ENCODE measurements at regions not wholly inside any gene's neighbourhood (a gene's known extent, or its start where the extent isn't known, plus 50 kb on each side); places are given as distances from the start of the nearest gene placed in this dataset.

DNA sequence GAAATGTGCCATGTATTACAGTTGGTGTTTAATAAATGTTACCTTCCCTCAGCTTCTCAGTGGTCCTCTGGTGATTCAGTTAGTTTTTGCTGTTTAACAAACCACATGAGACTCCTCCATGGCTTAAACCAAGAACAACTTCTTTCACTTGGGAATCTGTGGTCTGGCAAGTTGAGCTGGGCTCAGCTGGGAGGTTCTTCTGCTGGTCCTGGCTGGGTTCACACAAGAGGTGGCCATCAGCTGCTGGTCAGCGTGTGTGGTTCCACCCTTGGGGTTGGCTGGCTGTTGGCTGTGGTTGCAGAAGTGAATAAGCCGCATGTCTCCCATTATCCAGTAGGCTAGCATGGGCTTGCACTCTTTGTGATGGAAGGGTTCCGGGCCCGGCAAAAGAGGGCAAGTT, 160.5 kb downstream of the MIAT start:
- 73 to 75% (median 73%) methylated on average over 4 of the region's 4 CpGs for WGBS, 3 donors
- TF ChIP-seq EP300 (IDR thresholded peaks at IDR 0.05), result no peak
- TF ChIP-seq CTCF (IDR thresholded peaks at IDR 0.05), result no peak
- TF ChIP-seq POLR2A (IDR thresholded peaks at IDR 0.05), result no peak
- intact Hi-C loops (cut with DNase I), result no loop called here
- H3K27ac ChIP-seq, result no peak overlapping the region
- H3K9me3 ChIP-seq, result no peaks in the 10 kb centered on the region
- no peak for DNase-seq
- H3K4me3 ChIP-seq, result no peak overlapping the region
- H3K27me3 ChIP-seq, result no peaks in the 10 kb centered on the region
- H3K4me1 ChIP-seq (ENCODE audit: insufficient read depth), result no peaks in the 10 kb centered on the region
- no peaks in the 10 kb centered on the region for H3K36me3 ChIP-seq

GRCh38 chr22:26821854-26822253, 164.5 kb downstream of the MIAT start:
- TF ChIP-seq CTCF (IDR thresholded peaks at IDR 0.05), result no peak
- no peak for TF ChIP-seq POLR2A (IDR thresholded peaks at IDR 0.05)
- no peak for TF ChIP-seq EP300 (IDR thresholded peaks at IDR 0.05)

GRCh38 chr22:26822313-26822712, 164.9 kb downstream of the MIAT start:
- intact Hi-C loops (cut with DNase I), result no loop called here
- no peak overlapping the region for H3K4me3 ChIP-seq
- no peak overlapping the region for H3K27ac ChIP-seq
- no peaks in the 10 kb centered on the region for H3K27me3 ChIP-seq
- TF ChIP-seq POLR2A (IDR thresholded peaks at IDR 0.05) (no peak), CTCF (IDR thresholded peaks at IDR 0.05) (no peak), EP300 (IDR thresholded peaks at IDR 0.05) (no peak)
- WGBS, 3 donors, result 49 to 53% (median 53%) methylated on average over 2 of the region's 2 CpGs
- no peaks in the 10 kb centered on the region for H3K36me3 ChIP-seq
- no peaks in the 10 kb centered on the region for H3K9me3 ChIP-seq
- H3K4me1 ChIP-seq (ENCODE audit: insufficient read depth), result no peaks in the 10 kb centered on the region
- no peak for DNase-seq

More at GRCh38 chr22:26821854-26822253, 164.5 kb downstream of the MIAT start:
- WGBS, 3 donors, result 82 to 89% (median 87%) methylated on average over 4 of the region's 4 CpGs
- no peak overlapping the region for H3K4me3 ChIP-seq
- no peak for DNase-seq
- intact Hi-C loops (cut with DNase I), result no loop called here
- H3K4me1 ChIP-seq (ENCODE audit: insufficient read depth), result no peaks in the 10 kb centered on the region
- no peaks in the 10 kb centered on the region for H3K9me3 ChIP-seq
- H3K27ac ChIP-seq, result no peak overlapping the region
- no peaks in the 10 kb centered on the region for H3K27me3 ChIP-seq
- no peaks in the 10 kb centered on the region for H3K36me3 ChIP-seq

- no peaks in the 10 kb centered on the region for H3K9me3 ChIP-seq
- 78 to 87% (median 85%) methylated on average over 6 of the region's 6 CpGs for WGBS, 3 donors
- no peaks in the 10 kb centered on the region for H3K4me1 ChIP-seq (ENCODE audit: insufficient read depth)
- no peak for DNase-seq
- no peak overlapping the region for H3K4me3 ChIP-seq
- TF ChIP-seq CTCF (IDR thresholded peaks at IDR 0.05), result no peak
- no peak for TF ChIP-seq EP300 (IDR thresholded peaks at IDR 0.05)
- no peak for TF ChIP-seq POLR2A (IDR thresholded peaks at IDR 0.05)
- no peaks in the 10 kb centered on the region for H3K36me3 ChIP-seq
- no peaks in the 10 kb centered on the region for H3K27me3 ChIP-seq
- H3K27ac ChIP-seq, result no peak overlapping the region
- intact Hi-C loops (cut with DNase I), result no loop called here
Observed at GRCh38 chr22:26823966-26824365, 166.6 kb downstream of the MIAT start.
